ENCODE measurements at regions not wholly inside any gene's neighbourhood (a gene's known extent, or its start where the extent isn't known, plus 50 kb on each side); places are given as distances from the start of the nearest gene placed in this dataset.

GRCh38 chr15:69891606-69892005 lies 206.1 kb downstream of the TLE3 start:
- ATAC-seq: no peak
- no peak overlapping the region for H3K27ac ChIP-seq
- H3K27me3 ChIP-seq: no peaks in the 10 kb centered on the region
- H3K4me1 ChIP-seq: no peaks in the 10 kb centered on the region
- intact Hi-C loops (cut with DNase I): no loop called here
- no peak overlapping the region for H3K4me3 ChIP-seq
- H3K36me3 ChIP-seq (replicated peaks in 1 of 2; ENCODE audit: insufficient read depth in 1 of 2, low read depth in 2 of 2): no peaks in the 10 kb centered on the region
- DNase-seq: no peak
- TF ChIP-seq CTCF (IDR thresholded peaks at IDR 0.05): no peak
- no peak for TF ChIP-seq POLR2A (IDR thresholded peaks at IDR 0.05)
- H3K9me3 ChIP-seq: no peaks in the 10 kb centered on the region
- WGBS, 2 donors: 71 to 83% methylated on average over 7 of the region's 7 CpGs

DNA sequence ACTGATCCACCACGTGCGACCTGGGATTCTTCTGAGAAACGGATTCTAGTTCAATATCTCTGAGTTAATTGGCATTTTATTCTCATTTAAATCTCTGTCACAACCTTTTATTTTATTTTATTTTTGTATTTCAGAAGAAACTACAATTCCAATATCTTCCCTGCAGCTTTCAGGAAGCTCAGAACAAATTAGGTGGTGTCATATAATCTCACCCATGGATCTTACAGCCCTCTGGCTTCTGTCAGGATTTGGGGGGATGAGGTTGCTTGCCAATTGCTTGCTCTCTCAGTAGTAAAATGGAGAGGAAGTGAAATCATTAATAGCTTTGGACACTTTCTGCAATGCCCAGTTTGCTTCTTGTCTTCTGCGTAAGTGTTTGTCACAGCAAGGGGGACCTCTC lies 205.4 kb downstream of the TLE3 start:
- no peak for ATAC-seq
- 62 to 65% methylated on average over 4 of the region's 4 CpGs for WGBS, 2 donors
- no peaks in the 10 kb centered on the region for H3K9me3 ChIP-seq
- no peaks in the 10 kb centered on the region for H3K27me3 ChIP-seq
- no peak overlapping the region for H3K4me3 ChIP-seq
- H3K36me3 ChIP-seq (replicated peaks in 1 of 2; ENCODE audit: insufficient read depth in 1 of 2, low read depth in 2 of 2): no peaks in the 10 kb centered on the region
- intact Hi-C loops (cut with DNase I): no loop called here
- TF ChIP-seq POLR2A (IDR thresholded peaks at IDR 0.05) (no peak), CTCF (IDR thresholded peaks at IDR 0.05) (no peak)
- DNase-seq: no peak
- no peak overlapping the region for H3K27ac ChIP-seq
- H3K4me1 ChIP-seq: no peaks in the 10 kb centered on the region

GRCh38 chr15:69893086-69893485 lies 204.6 kb downstream of the TLE3 start:
- no peak for DNase-seq
- Histone ChIP-seq H3K27ac (no peak overlapping the region), H3K4me1 (no peaks in the 10 kb centered on the region), H3K36me3 (replicated peaks in 1 of 2; ENCODE audit: insufficient read depth in 1 of 2, low read depth in 2 of 2) (no peaks in the 10 kb centered on the region), H3K9me3 (no peaks in the 10 kb centered on the region), H3K4me3 (no peak overlapping the region), H3K27me3 (no peaks in the 10 kb centered on the region)
- ATAC-seq: no peak
- intact Hi-C loops (cut with DNase I): no loop called here
- WGBS, 2 donors: 16 to 37% methylated on average over 2 of the region's 2 CpGs
- no peak for TF ChIP-seq POLR2A (IDR thresholded peaks at IDR 0.05)
- no peak for TF ChIP-seq CTCF (IDR thresholded peaks at IDR 0.05)

DNA sequence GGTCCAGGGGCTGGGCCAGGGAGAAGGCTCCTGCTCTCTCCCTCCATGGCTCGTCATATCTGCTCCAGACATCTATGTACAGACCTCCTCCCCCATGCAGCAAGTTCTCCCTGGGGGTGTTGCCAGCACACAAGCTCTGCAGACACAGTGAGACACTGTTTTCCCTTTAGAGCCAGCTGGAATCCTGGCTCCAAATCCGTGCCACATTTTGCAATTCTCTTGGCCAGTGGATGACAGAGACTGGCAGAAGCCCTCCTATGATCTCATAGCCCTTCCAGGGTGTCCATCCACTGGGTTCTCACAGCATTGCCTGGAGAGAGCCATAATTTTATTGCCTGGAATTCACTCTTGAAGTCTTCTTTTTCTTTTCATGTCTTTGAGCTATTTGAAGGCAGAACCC lies 203.9 kb downstream of the TLE3 start:
- Histone ChIP-seq H3K27me3 (no peaks in the 10 kb centered on the region), H3K36me3 (replicated peaks in 1 of 2; ENCODE audit: insufficient read depth in 1 of 2, low read depth in 2 of 2) (no peaks in the 10 kb centered on the region), H3K4me1 (no peaks in the 10 kb centered on the region), H3K4me3 (no peak overlapping the region), H3K27ac (no peak overlapping the region), H3K9me3 (no peaks in the 10 kb centered on the region)
- WGBS, 2 donors: 41 to 50% methylated on average over 2 of the region's 2 CpGs
- TF ChIP-seq CTCF (IDR thresholded peaks at IDR 0.05) (no peak), POLR2A (IDR thresholded peaks at IDR 0.05) (no peak)
- intact Hi-C loops (cut with DNase I): no loop called here
- DNase-seq (no peak), ATAC-seq (no peak)

DNA sequence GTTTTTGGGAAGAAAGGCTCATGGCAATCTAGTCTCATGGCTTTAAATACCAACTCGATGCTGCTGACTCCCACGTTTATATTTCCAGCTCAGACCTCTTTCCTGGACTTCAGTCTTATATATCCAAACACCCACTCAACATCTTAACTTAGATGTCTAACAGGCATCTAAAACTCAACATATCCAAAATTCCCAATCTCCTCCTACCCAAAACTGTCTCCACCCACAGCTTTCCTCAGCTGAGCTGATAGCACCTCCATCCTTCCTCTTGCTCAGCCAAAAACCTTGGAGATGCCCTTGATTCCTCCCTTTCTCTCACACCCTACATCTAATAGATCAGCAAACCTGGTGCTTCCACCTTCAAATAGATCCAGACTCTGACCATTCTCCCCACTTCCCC lies 202.5 kb downstream of the TLE3 start:
- Histone ChIP-seq H3K27me3 (no peaks in the 10 kb centered on the region), H3K4me1 (no peaks in the 10 kb centered on the region), H3K36me3 (replicated peaks in 1 of 2; ENCODE audit: insufficient read depth in 1 of 2, low read depth in 2 of 2) (no peaks in the 10 kb centered on the region), H3K9me3 (no peaks in the 10 kb centered on the region), H3K4me3 (no peak overlapping the region), H3K27ac (no peak overlapping the region)
- ATAC-seq (no peak), DNase-seq (no peak)
- no peak for TF ChIP-seq CTCF (IDR thresholded peaks at IDR 0.05)
- TF ChIP-seq POLR2A (IDR thresholded peaks at IDR 0.05): no peak
- intact Hi-C loops (cut with DNase I): no loop called here
- WGBS, 2 donors: 59 to 60% methylated on average over 2 of the region's 2 CpGs
